GM23248 (cell line): ENCODE measurements at regions not wholly inside any gene's neighbourhood (a gene's known extent, or its start where the extent isn't known, plus 50 kb on each side); places are given as distances from the start of the nearest gene placed in this dataset.

Source experiments
- EZH2 ChIP-seq: fragments of 200-600 bp; sonication (generic); IDR thresholded peaks from 2 replicates; pipeline ENCODE4 v1.6.1; 2018; ENCODE audit warnings: antibody characterized with exemption, mild to moderate bottlenecking; ENCODE audit not compliant: insufficient read depth, poor library complexity, severe bottlenecking
- EZH2phosphoT487 ChIP-seq: fragments of 200-600 bp; sonication (generic); IDR thresholded peaks from 2 replicates; pipeline ENCODE4 v1.6.1; 2018; ENCODE audit warnings: antibody characterized with exemption, moderate library complexity, mild to moderate bottlenecking, low read depth; ENCODE audit not compliant: insufficient read depth

DNA sequence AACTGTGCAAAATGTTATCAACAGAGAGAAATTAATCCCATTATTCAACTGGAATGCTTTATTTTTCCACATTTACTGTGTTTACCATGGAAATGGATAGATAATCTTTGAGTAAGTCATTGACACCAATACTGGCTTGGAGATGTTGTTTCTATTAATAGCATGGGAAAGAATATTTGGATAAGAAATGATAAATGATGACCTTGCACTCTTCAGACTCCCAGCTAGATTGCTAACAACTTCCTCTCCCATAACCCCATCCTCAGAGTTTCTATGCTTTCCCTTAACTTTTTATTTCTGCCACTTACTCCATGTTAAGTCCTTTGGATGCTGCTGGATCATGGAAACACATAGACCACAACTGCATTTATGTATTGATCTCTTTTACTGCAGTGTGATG, 182.5 kb downstream of the FNDC1 start:
- TF ChIP-seq EZH2phosphoT487, result no peak
- TF ChIP-seq EZH2, result no peak
